A673 (cell line): ENCODE measurements at regions not wholly inside any gene's neighbourhood (a gene's known extent, or its start where the extent isn't known, plus 50 kb on each side); places are given as distances from the start of the nearest gene placed in this dataset.

Source experiments
- EZH2 ChIP-seq: fragments of 200-600 bp; sonication (generic); IDR thresholded peaks from 2 replicates; pipeline ENCODE4 v1.6.1; 2017; ENCODE audit warnings: borderline replicate concordance, low read depth, mild to moderate bottlenecking, mixed read lengths, antibody characterized with exemption, low read length; ENCODE audit not compliant: poor library complexity, severe bottlenecking
- TF ChIP-seq, protein P1 (sequence below): fragments of 300-800, 200-600 bp; sonication (generic); conservative IDR thresholded peaks from 2 replicates; pipeline ENCODE4 v1.5.1; 2017; ENCODE audit warnings: low read depth, mild to moderate bottlenecking, antibody characterized with exemption, low read length, moderate library complexity, mixed read lengths

DNA sequence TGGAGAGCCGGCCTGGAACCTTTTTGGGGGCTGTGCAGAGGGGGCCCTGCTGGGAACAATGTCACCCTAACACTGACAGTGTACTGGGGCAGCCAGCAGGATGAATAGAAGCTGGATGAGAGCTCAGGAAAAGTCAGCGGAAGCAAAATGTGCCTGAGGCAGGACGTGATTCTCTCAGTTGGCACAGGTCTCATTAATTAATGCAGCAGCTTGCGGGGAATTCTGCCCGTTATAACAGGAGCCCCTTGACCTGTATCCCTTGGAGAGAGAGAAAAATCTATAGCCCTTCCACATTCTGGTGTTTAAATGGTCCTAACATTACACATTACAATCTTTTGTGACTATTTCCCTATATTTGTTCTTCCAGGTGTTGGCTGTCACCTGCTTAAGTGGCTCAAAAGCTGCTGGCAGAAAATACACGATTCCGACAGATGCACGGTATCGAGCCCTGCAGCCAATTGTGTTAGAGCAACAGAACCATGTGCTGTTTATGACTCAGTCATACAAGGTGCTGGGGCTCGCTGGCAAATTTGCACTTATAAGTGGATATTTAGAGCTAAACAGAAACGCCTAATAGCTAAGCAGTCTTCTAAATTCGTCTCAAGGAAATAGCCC is 854.7 kb downstream of the AACS start:
- TF ChIP-seq, protein P1, sequence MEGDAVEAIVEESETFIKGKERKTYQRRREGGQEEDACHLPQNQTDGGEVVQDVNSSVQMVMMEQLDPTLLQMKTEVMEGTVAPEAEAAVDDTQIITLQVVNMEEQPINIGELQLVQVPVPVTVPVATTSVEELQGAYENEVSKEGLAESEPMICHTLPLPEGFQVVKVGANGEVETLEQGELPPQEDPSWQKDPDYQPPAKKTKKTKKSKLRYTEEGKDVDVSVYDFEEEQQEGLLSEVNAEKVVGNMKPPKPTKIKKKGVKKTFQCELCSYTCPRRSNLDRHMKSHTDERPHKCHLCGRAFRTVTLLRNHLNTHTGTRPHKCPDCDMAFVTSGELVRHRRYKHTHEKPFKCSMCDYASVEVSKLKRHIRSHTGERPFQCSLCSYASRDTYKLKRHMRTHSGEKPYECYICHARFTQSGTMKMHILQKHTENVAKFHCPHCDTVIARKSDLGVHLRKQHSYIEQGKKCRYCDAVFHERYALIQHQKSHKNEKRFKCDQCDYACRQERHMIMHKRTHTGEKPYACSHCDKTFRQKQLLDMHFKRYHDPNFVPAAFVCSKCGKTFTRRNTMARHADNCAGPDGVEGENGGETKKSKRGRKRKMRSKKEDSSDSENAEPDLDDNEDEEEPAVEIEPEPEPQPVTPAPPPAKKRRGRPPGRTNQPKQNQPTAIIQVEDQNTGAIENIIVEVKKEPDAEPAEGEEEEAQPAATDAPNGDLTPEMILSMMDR: no peak
- no peak for TF ChIP-seq EZH2
